Mesothelial cell of epicardium (in vitro differentiated cells): ENCODE measurements at regions not wholly inside any gene's neighbourhood (a gene's known extent, or its start where the extent isn't known, plus 50 kb on each side); places are given as distances from the start of the nearest gene placed in this dataset.

ENCODE experiments used
- DNase-seq, 2 experiments: peaks; one replicate each; pipeline ENCODE4 v3.0.0; 2021; ENCODE audit warnings: low spot score in 2 of 2; ENCODE audit not compliant: unreplicated experiment in 2 of 2
- H3K27ac Mint-ChIP-seq: 2 replicates; pipeline ENCODE4 v1.8.0; 2021; ENCODE audit warnings: mixed read lengths
- H3K27me3 Mint-ChIP-seq: 2 replicates; pipeline ENCODE4 v1.8.0; 2021; ENCODE audit warnings: low read depth, mixed read lengths
- H3K36me3 Mint-ChIP-seq: 2 replicates; pipeline ENCODE4 v1.8.0; 2021; ENCODE audit warnings: mixed read lengths
- H3K4me1 Mint-ChIP-seq: 2 replicates; pipeline ENCODE4 v1.8.0; 2021; ENCODE audit warnings: mixed read lengths
- H3K4me3 Mint-ChIP-seq: 2 replicates; pipeline ENCODE4 v1.8.0; 2021; ENCODE audit warnings: mild to moderate bottlenecking, moderate library complexity, mixed read lengths
- H3K9me3 Mint-ChIP-seq: 2 replicates; pipeline ENCODE4 v1.8.0; 2021; ENCODE audit warnings: mixed read lengths
- CTCF ChIP-seq: fragments of 200-600 bp; sonication (generic); IDR thresholded peaks from one replicate; pipeline ENCODE4 v1.5.0; 2021; ENCODE audit warnings: antibody characterized with exemption; ENCODE audit not compliant: unreplicated experiment

DNA sequence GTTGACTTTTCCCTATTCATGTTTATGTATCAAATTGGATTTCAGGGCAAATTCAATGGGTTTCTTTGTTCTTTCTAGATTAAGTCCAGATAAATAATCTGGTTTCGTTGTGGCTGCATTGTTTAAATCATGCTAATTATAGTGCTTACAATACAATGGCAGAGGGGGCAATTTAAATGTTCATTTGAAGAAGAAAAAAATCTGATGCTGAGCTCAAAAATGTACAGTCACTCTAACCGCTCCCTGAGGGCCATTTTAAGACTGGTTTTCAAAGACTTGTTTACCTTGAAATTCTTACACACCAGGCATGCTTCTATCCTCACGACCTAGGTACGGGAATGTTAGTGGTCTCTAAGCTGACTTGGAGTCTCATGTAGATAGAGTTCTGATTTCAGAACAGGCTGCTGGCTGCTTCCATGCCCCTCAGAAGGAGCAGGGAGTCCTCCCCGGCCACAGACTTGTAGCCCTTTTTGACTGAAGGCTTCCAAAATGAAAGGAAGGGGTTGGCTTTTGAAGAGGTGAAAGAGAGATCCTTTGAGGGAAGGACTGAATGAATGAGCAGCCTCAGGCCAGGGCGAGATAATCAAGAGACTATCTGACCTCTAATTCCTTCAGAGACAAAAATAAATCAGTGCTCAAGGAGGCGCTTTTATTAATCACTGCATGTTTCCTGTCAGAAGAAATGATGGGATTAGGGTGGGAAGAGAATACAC, 86.1 kb upstream of the ZNF217 start:
- Mint-ChIP-seq H3K4me1 (peaks cover 35% of the 10 kb centered on the region), H3K36me3 (no peaks in the 10 kb centered on the region), H3K9me3 (no peaks in the 10 kb centered on the region), H3K4me3 (no peak overlapping the region), H3K27ac (peak overlapping the region; percentile 94), H3K27me3 (no peaks in the 10 kb centered on the region)
- no peak for TF ChIP-seq CTCF
- DNase-seq, result no peak

GRCh38 chr20:53678990-53679596, 85.5 kb upstream of the ZNF217 start:
- no peaks in the 10 kb centered on the region for H3K36me3 Mint-ChIP-seq
- H3K27ac Mint-ChIP-seq, result peak overlapping the region; percentile 94
- no peak overlapping the region for H3K4me3 Mint-ChIP-seq
- peaks cover 35% of the 10 kb centered on the region for H3K4me1 Mint-ChIP-seq
- DNase-seq, result no peak
- no peaks in the 10 kb centered on the region for H3K9me3 Mint-ChIP-seq
- no peaks in the 10 kb centered on the region for H3K27me3 Mint-ChIP-seq
- TF ChIP-seq CTCF, result no peak

DNA sequence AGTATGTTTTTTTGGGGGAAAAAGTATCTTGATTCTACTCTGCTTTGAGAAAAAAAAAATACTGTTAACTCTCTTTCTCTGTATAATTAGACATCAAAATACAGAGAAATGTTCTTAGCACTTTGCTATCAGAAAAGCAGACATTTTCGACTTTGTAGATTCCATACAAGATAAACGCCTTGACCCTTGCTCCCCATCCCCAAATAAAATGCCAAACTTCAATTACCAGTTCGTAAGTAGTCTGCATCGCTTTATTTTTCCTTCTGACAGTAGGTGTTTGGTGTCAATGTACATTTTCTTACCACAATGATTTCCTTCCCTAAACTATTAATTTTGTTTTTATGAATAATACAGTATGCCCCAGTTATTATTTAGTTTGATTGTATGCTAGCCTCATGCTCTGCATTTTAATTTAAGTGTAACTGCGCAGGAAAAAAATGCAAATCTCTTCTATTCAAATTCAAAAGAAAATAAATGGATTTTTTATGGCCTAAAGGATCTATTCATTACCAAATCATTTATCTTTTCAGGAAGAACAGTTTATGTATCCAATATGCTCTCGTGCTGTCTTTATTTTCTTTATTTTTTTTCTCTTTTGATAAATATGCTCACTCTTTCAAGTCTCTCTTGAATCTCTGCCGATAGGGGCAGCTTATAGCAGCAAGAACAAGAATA, 84.8 kb upstream of the ZNF217 start:
- Mint-ChIP-seq H3K4me1 (peaks cover 35% of the 10 kb centered on the region), H3K36me3 (no peaks in the 10 kb centered on the region), H3K27me3 (no peaks in the 10 kb centered on the region), H3K4me3 (no peak overlapping the region), H3K27ac (peak overlapping the region; percentile 85), H3K9me3 (no peaks in the 10 kb centered on the region)
- no peak for DNase-seq
- no peak for TF ChIP-seq CTCF

GRCh38 chr20:53677447-53678314, 84.0 kb upstream of the ZNF217 start:
- H3K9me3 Mint-ChIP-seq, result no peaks in the 10 kb centered on the region
- no peak for TF ChIP-seq CTCF
- no peak overlapping the region for H3K4me3 Mint-ChIP-seq
- H3K4me1 Mint-ChIP-seq, result peaks cover 35% of the 10 kb centered on the region
- no peaks in the 10 kb centered on the region for H3K27me3 Mint-ChIP-seq
- no peaks in the 10 kb centered on the region for H3K36me3 Mint-ChIP-seq
- peak in 1 of 2 experiments; percentile 41 for DNase-seq
- H3K27ac Mint-ChIP-seq, result peak overlapping the region; percentile 85

DNA sequence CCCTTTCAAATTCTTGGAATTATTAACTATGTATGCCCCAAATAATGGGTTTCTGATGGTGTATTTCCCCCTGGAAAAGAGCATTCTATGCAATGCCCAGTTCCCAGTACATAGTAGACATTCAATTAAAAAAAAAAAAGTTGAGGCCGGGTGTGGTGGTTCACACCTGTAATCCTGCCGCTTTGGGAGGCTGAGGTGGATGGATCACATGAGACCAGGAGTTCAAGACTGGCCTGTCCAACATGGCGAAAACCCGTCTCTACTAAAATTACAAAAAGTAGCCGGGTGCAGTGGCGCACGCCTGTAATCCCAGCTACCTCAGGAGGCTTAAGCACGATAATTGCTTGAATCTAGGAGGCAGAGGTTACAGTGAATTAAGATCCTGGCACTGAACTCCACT, 83.3 kb upstream of the ZNF217 start:
- no peak for DNase-seq
- H3K27ac Mint-ChIP-seq, result peak overlapping the region; percentile 85
- H3K27me3 Mint-ChIP-seq, result no peaks in the 10 kb centered on the region
- no peak for TF ChIP-seq CTCF
- peaks cover 37% of the 10 kb centered on the region for H3K4me1 Mint-ChIP-seq
- H3K4me3 Mint-ChIP-seq, result no peak overlapping the region
- no peaks in the 10 kb centered on the region for H3K9me3 Mint-ChIP-seq
- no peaks in the 10 kb centered on the region for H3K36me3 Mint-ChIP-seq
